ENCODE measurements at regions not wholly inside any gene's neighbourhood (a gene's known extent, or its start where the extent isn't known, plus 50 kb on each side); places are given as distances from the start of the nearest gene placed in this dataset.

DNA sequence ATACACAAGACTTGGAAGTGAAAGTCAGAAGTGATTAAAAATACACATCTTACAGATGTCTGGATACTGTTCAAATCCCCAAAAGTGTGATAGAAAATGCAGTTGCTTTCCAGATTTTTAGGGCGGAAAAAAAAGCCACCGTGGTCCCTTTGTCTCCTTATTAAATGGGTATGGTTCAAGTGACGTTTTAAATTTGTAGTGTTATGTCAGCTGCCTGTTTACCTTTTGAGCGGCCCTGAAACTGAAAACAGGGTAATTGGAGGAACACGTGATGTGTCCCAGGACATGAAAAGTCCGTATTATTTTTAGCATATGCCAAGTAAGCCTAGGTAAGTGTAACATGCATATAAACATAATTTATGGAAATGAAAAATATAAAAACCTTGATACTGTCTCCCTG is 109.0 kb upstream of the PDZRN3 start:
- TF ChIP-seq, protein P1, sequence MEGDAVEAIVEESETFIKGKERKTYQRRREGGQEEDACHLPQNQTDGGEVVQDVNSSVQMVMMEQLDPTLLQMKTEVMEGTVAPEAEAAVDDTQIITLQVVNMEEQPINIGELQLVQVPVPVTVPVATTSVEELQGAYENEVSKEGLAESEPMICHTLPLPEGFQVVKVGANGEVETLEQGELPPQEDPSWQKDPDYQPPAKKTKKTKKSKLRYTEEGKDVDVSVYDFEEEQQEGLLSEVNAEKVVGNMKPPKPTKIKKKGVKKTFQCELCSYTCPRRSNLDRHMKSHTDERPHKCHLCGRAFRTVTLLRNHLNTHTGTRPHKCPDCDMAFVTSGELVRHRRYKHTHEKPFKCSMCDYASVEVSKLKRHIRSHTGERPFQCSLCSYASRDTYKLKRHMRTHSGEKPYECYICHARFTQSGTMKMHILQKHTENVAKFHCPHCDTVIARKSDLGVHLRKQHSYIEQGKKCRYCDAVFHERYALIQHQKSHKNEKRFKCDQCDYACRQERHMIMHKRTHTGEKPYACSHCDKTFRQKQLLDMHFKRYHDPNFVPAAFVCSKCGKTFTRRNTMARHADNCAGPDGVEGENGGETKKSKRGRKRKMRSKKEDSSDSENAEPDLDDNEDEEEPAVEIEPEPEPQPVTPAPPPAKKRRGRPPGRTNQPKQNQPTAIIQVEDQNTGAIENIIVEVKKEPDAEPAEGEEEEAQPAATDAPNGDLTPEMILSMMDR (IDR thresholded peaks at IDR 0.05), result no peak
- TF ChIP-seq POLR2A (IDR thresholded peaks at IDR 0.05), result no peak

Data from vagina (tissue), 2 donors.